RWPE2 (cell line): ENCODE measurements at regions not wholly inside any gene's neighbourhood (a gene's known extent, or its start where the extent isn't known, plus 50 kb on each side); places are given as distances from the start of the nearest gene placed in this dataset.
A peak's percentile ranks its signal among the peaks of the same experiment; 100 is the strongest.

ENCODE experiments used
- ATAC-seq: fragments of 200-7000 bp; cut with Tn5 transposase; 3 replicates; pipeline ENCODE4 v1.9.1; 2021; ENCODE audit warnings: low read depth
- DNase-seq: peaks from one replicate; pipeline ENCODE4 v3.0.0-alpha.2; 2020; ENCODE audit warnings: low spot score
- H3K27ac ChIP-seq: fragments of 450-650 bp; 2 replicates; pipeline ENCODE4 v1.5.1; 2017; ENCODE audit warnings: mild to moderate bottlenecking; ENCODE audit not compliant: poor library complexity, severe bottlenecking
- H3K27me3 ChIP-seq: fragments of 250-450 bp; sonication (Bioruptor Pico); 2 replicates; pipeline ENCODE4 v1.5.1; 2021; ENCODE audit warnings: mild to moderate bottlenecking, moderate library complexity; ENCODE audit not compliant: insufficient read depth, poor library complexity, severe bottlenecking
- H3K36me3 ChIP-seq: fragments of 250-450 bp; sonication (Bioruptor Pico); 2 replicates; pipeline ENCODE4 v1.5.1; 2020; ENCODE audit warnings: low read depth, mild to moderate bottlenecking, moderate library complexity
- H3K4me1 ChIP-seq: fragments of 250-450 bp; sonication (Bioruptor Pico); 2 replicates; pipeline ENCODE4 v1.5.1; 2021; ENCODE audit warnings: mild to moderate bottlenecking, moderate library complexity; ENCODE audit not compliant: insufficient read depth, poor library complexity, severe bottlenecking
- H3K4me3 ChIP-seq: fragments of 250-450 bp; sonication (Bioruptor Pico); 2 replicates; pipeline ENCODE4 v1.5.1; 2021; ENCODE audit warnings: mild to moderate bottlenecking, moderate library complexity; ENCODE audit not compliant: severe bottlenecking
- H3K9me3 ChIP-seq: fragments of 250-450 bp; sonication (Bioruptor Pico); 2 replicates; pipeline ENCODE4 v1.5.1; 2021; ENCODE audit warnings: mild to moderate bottlenecking, moderate library complexity; ENCODE audit not compliant: severe bottlenecking
- CTCF ChIP-seq: fragments of 450-650 bp; IDR thresholded peaks from one replicate; pipeline ENCODE4 v1.5.1; 2017; ENCODE audit warnings: mild to moderate bottlenecking, moderate library complexity; ENCODE audit not compliant: poor library complexity, severe bottlenecking

GRCh38 chr6:28765978-28766351 is 157.8 kb downstream of the TRIM27 start:
- H3K4me3 ChIP-seq, result no peak overlapping the region
- no peaks in the 10 kb centered on the region for H3K9me3 ChIP-seq
- ATAC-seq (peak; percentile 35; the same call in 1 of the 3 replicates), DNase-seq (no peak)
- no peak overlapping the region for H3K27ac ChIP-seq
- no peaks in the 10 kb centered on the region for H3K4me1 ChIP-seq
- no peaks in the 10 kb centered on the region for H3K36me3 ChIP-seq
- TF ChIP-seq CTCF, result no peak
- H3K27me3 ChIP-seq, result peaks cover 67% of the 10 kb centered on the region

- DNase-seq, result no peak
- no peak for ATAC-seq
- H3K36me3 ChIP-seq, result no peaks in the 10 kb centered on the region
- peaks cover 72% of the 10 kb centered on the region for H3K27me3 ChIP-seq
- H3K9me3 ChIP-seq, result no peaks in the 10 kb centered on the region
- TF ChIP-seq CTCF, result no peak
- H3K4me1 ChIP-seq, result no peaks in the 10 kb centered on the region
- no peak overlapping the region for H3K27ac ChIP-seq
- no peak overlapping the region for H3K4me3 ChIP-seq
Measured at GRCh38 chr6:28766426-28766825, 157.4 kb downstream of the TRIM27 start.

GRCh38 chr6:28767133-28767532 is 156.7 kb downstream of the TRIM27 start:
- Histone ChIP-seq H3K36me3 (no peaks in the 10 kb centered on the region), H3K4me3 (no peak overlapping the region), H3K27ac (no peak overlapping the region), H3K4me1 (no peaks in the 10 kb centered on the region), H3K9me3 (no peaks in the 10 kb centered on the region), H3K27me3 (peaks cover 79% of the 10 kb centered on the region)
- TF ChIP-seq CTCF, result no peak
- DNase-seq (no peak), ATAC-seq (no peak)

GRCh38 chr6:28767691-28768090 is 156.1 kb downstream of the TRIM27 start:
- H3K9me3 ChIP-seq, result no peaks in the 10 kb centered on the region
- no peaks in the 10 kb centered on the region for H3K36me3 ChIP-seq
- no peak for TF ChIP-seq CTCF
- no peak for DNase-seq
- ATAC-seq, result no peak
- no peak overlapping the region for H3K27ac ChIP-seq
- H3K4me1 ChIP-seq, result no peaks in the 10 kb centered on the region
- H3K27me3 ChIP-seq, result peaks cover 85% of the 10 kb centered on the region
- H3K4me3 ChIP-seq, result no peak overlapping the region

- no peak for TF ChIP-seq CTCF
- DNase-seq (no peak), ATAC-seq (no peak)
- Histone ChIP-seq H3K4me3 (no peak overlapping the region), H3K4me1 (no peaks in the 10 kb centered on the region), H3K27ac (no peak overlapping the region), H3K9me3 (no peaks in the 10 kb centered on the region), H3K36me3 (no peaks in the 10 kb centered on the region), H3K27me3 (peaks cover 91% of the 10 kb centered on the region)
Measured at GRCh38 chr6:28768187-28768913, 155.4 kb downstream of the TRIM27 start.
